Stromal cell of bone marrow (primary cell): ENCODE measurements at regions not wholly inside any gene's neighbourhood (a gene's known extent, or its start where the extent isn't known, plus 50 kb on each side); places are given as distances from the start of the nearest gene placed in this dataset.

Experiments
- DNase-seq: peaks from one replicate; pipeline ENCODE4 v3.0.0-alpha.2; 2012; ENCODE audit warnings: low read depth

GRCh38 chr4:27184508-27185155 is 324.0 kb downstream of the STIM2 start:
- no peak for DNase-seq

DNA sequence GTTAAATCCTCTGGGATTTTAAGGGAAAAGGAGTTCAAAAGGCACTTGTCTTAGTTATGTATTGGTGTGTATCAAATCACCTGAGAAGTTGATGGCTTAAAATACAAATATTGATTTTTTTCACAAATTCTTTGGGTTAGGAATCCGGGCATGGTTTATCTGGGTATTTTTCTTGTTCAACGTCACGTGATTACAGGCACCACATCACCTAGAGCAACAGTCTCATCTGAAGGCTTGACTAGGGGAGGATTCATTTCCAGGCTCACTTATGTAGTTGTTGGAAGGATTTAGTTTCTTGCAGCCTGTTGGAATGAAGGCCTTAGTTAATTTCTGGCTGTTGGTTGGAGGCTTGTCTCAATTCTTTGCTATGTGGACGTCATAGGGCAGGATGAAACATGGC is 326.1 kb downstream of the STIM2 start:
- no peak for DNase-seq

DNA sequence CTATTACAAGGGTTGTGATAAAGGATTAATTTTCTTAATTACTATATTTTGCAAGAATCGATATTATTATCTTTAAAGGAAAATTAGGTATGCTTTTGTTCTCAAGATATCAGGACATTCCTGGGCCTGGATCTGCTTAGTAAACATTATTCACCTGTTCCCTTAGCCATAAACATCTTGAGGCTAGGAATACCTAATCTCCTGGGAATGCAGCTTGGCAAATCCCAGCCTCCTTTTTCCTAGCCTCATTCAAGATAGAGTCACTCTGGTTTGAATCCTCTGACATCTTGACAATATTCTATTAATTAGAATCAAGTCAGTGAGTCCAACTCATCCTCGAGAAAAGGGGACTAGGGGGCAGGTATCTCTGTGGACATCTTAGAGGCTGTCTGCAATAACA is 327.1 kb downstream of the STIM2 start:
- no peak for DNase-seq

- no peak for DNase-seq
Observed at GRCh38 chr4:27189683-27190082, 329.0 kb downstream of the STIM2 start.

DNA sequence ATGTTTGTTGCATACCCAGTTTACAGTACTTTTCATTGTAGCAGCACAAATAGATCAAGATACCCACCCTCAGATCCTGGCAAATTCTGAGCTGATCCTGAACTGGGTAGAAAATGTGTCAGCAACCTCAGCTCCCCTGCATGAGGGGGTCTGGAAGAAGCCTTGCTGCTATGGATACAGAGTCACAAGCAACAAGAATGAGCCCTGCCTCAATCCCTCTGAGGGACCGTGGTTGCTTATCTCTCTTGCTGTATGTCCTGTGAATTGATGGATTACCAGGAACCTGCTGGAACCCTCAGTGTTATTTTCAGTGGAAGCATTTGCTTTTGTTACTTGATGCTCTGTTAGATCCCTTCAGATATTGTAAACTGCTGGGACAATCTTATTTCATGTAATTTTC is 331.0 kb downstream of the STIM2 start:
- DNase-seq = no peak

DNA sequence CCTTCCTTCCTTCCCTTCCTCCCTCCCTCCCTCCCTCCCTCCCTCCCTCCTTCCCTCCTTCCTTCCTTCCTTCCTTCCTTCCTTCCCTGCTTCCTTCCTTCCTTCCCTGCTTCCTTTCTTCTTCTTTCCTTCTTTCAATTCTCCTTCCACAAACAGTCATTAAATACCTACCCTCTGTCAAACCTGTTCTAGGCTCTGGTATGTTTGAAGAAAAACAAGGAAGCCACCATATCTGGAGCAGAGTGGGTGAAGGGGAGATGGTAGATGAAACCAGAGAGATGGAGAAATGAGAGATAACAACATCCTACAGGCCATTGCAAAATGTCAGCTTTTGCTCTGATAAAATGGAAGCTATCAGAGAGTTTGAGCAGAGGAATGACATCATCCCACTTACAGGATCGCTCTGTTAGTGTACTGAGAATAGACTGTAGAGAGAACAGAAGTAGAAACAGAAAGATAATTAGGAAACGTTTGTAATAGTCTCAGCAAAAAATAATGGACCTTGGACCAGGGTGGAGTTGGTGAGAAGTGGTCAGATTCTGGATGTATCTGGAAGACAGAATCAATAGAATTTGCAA is 334.0 kb downstream of the STIM2 start:
- DNase-seq = no peak

DNA sequence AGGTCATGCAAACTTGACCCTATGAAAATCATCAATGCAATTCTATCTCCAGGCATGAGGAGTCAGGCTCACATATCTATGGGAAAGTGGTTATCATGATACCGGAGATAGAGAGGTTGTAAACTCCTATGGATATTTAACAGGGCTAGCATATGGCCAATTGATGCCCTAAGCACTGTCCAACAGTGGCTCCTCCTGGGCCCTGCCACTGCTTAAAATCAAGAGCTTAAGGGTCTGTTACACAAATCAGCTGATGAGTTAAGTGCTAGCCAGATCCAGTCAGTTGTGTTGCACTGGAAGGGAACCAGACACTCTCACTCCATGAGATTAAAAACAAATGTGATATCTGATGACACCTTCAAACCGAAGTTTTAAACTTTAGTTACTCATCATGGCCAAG is 337.6 kb downstream of the STIM2 start:
- DNase-seq = no peak

GRCh38 chr4:27198971-27199370 is 338.3 kb downstream of the STIM2 start:
- DNase-seq = no peak

GRCh38 chr4:27206009-27206408 is 345.4 kb downstream of the STIM2 start:
- no peak for DNase-seq

- DNase-seq = no peak
Observed at GRCh38 chr4:27210956-27211355, 350.3 kb downstream of the STIM2 start.

GRCh38 chr4:27214010-27214409 is 353.4 kb downstream of the STIM2 start:
- DNase-seq = no peak

- DNase-seq = no peak
Observed at GRCh38 chr4:27215220-27215826, 354.7 kb downstream of the STIM2 start.

- peak; percentile 82 for DNase-seq
Observed at GRCh38 chr4:27217261-27217769, 356.7 kb downstream of the STIM2 start.

GRCh38 chr4:27218013-27218412 is 357.4 kb downstream of the STIM2 start:
- no peak for DNase-seq

DNA sequence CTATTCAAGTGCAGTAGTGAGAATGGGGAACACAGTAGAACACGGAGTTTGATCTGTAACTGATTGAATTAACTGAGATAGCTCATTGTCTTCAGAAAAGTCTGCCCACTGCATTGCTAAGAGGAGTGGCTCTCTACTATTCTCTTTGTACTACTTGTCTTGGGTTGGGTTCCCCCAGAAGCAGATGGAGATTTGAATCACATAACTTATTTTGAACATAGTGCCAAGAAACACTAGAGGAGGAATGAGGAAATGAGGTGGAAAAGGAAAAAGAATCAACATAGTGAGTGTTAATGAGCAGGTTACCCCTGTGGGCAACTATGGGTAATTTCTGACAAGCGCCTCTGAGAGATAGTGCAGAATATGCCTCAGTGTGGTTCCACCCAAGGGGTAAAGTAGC is 362.7 kb downstream of the STIM2 start:
- no peak for DNase-seq

DNA sequence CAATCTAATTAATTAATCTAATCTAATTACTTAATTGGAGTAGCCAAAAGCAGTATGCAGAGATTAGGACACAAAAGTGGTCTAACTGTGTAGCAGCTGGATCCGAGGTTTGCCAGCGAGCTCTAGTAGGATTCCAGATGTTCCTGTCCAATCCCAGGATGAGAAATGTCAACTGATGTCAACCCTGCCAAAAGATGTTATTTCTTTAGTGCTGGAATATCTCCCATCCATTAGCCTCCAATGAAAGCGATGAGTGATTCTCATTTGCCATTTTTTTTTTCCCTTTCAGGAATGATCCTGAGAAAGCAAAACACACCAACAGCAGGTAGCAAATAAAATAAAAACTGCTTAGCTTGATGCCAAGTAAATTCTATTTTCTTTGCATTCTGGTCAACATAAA is 372.9 kb downstream of the STIM2 start:
- DNase-seq = no peak

- DNase-seq = no peak
Observed at GRCh38 chr4:27234306-27234899, 373.8 kb downstream of the STIM2 start.

GRCh38 chr4:27239641-27240040 is 379.0 kb downstream of the STIM2 start:
- DNase-seq = peak; percentile 53

DNA sequence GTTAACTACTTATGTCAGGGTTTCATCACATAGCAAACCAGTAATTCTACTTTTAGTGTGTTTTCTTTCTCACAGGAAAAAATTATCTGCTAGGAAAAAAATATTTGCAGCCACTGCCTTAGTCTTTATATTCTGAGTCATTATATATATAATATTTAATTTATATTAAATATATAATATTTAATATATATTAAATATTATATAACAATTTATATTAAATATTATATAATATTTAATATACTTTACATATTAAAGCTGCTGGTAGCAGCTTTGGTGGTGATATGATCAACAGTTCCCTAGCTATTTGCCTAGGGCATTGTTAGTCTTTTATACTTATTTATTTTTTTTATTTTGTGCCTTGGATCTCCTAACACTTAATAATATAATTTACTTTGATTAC is 381.6 kb downstream of the STIM2 start:
- DNase-seq = no peak

GRCh38 chr4:27245216-27245615 is 384.6 kb downstream of the STIM2 start:
- peak; percentile 32 for DNase-seq

GRCh38 chr4:27248829-27249228 is 388.2 kb downstream of the STIM2 start:
- DNase-seq = peak; percentile 93

GRCh38 chr4:27251771-27252170 is 391.1 kb downstream of the STIM2 start:
- no peak for DNase-seq

- DNase-seq = no peak
Observed at GRCh38 chr4:27267339-27267969, 406.8 kb downstream of the STIM2 start.
